OCI-LY3 (cell line): ENCODE measurements at regions not wholly inside any gene's neighbourhood (a gene's known extent, or its start where the extent isn't known, plus 50 kb on each side); places are given as distances from the start of the nearest gene placed in this dataset.

ENCODE experiments used
- H2AFZ ChIP-seq: fragments of 200-600, 300-600 bp; shearing (Covaris generic); 2 replicates; pipeline ENCODE4 v1.6.0; 2014; ENCODE audit warnings: antibody characterized with exemption, low read depth, low read length
- H3K27ac ChIP-seq: fragments of 200-600, 300-600 bp; sonication (generic); 2 replicates; pipeline ENCODE4 v1.5.1; 2014; ENCODE audit warnings: mild to moderate bottlenecking, low read length, moderate library complexity, mixed read lengths
- H3K27me3 ChIP-seq: fragments of 200-600, 300-600 bp; sonication (generic); 2 replicates; pipeline ENCODE4 v1.6.1; 2014; ENCODE audit warnings: low read depth, low read length, mixed read lengths
- H3K36me3 ChIP-seq: fragments of 200-600, 300-600 bp; sonication (generic); replicated peaks from 2 replicates; pipeline ENCODE3; 2014; ENCODE audit warnings: low read depth, low read length, mixed read lengths
- H3K4me1 ChIP-seq: fragments of 300-600, 200-600 bp; sonication (generic); 2 replicates; pipeline ENCODE4 v1.6.1; 2014; ENCODE audit warnings: low read length, mixed read lengths
- H3K4me2 ChIP-seq: fragments of 200-600, 300-600 bp; sonication (generic); 2 replicates; pipeline ENCODE4 v1.6.1; 2014; ENCODE audit warnings: low read length, mixed read lengths
- H3K4me3 ChIP-seq: fragments of 300-600, 200-600 bp; sonication (generic); 2 replicates; pipeline ENCODE4 v1.5.1; 2014; ENCODE audit warnings: antibody characterized with exemption, mild to moderate bottlenecking, low read length, moderate library complexity
- H3K79me2 ChIP-seq: fragments of 300-600, 200-600 bp; shearing (Covaris generic); 2 replicates; pipeline ENCODE4 v1.6.1; 2014; ENCODE audit warnings: mild to moderate bottlenecking, low read length, mixed read lengths
- H3K9ac ChIP-seq: fragments of 300-600, 200-600 bp; shearing (Covaris generic); 2 replicates; pipeline ENCODE4 v1.6.0; 2014; ENCODE audit warnings: mild to moderate bottlenecking, low read length, moderate library complexity
- H3K9me3 ChIP-seq: fragments of 200-600, 300-600 bp; shearing (Covaris generic); 2 replicates; pipeline ENCODE4 v1.6.1; 2014; ENCODE audit warnings: low read length, mixed read lengths; ENCODE audit not compliant: insufficient read depth
- H4K20me1 ChIP-seq: fragments of 200-600, 300-600 bp; sonication (generic); 2 replicates; pipeline ENCODE4 v1.6.1; 2016; ENCODE audit warnings: low read length, mixed read lengths; ENCODE audit not compliant: insufficient read depth
- EZH2phosphoT487 ChIP-seq: fragments of 200-600 bp; shearing (Covaris generic); IDR thresholded peaks from 2 replicates; pipeline ENCODE4 v1.6.1; 2018; ENCODE audit warnings: antibody characterized with exemption, mixed run types, low read depth
- TF ChIP-seq, protein P1 (sequence below): fragments of 200-600, 300-600 bp; sonication (generic); IDR thresholded peaks from 2 replicates; pipeline ENCODE4 v1.5.1; 2014; ENCODE audit warnings: antibody characterized with exemption, low read length, low read depth

DNA sequence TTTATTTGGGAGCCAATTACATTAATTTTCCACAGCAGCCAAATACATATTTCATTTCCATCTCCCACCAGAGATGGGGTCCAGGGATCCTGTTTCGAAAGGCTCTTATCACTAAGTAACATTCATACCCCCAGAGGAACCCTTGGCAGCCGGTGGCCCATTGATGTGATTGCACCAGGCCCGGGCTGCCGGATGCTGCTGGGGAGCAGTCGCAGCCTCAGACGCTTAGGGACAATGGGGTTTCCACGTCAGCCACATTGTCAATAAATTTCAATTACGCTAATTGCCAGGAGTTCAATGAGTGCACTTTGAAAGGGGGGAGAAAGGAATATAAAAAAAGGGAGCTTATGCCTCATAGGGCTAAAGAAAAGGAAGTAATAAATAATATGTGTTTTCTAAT is 478.8 kb upstream of the ADAMTS16 start:
- H3K9me3 ChIP-seq: no peaks in the 10 kb centered on the region
- no peak overlapping the region for H3K27ac ChIP-seq
- no peak for TF ChIP-seq EZH2phosphoT487
- TF ChIP-seq, protein P1, sequence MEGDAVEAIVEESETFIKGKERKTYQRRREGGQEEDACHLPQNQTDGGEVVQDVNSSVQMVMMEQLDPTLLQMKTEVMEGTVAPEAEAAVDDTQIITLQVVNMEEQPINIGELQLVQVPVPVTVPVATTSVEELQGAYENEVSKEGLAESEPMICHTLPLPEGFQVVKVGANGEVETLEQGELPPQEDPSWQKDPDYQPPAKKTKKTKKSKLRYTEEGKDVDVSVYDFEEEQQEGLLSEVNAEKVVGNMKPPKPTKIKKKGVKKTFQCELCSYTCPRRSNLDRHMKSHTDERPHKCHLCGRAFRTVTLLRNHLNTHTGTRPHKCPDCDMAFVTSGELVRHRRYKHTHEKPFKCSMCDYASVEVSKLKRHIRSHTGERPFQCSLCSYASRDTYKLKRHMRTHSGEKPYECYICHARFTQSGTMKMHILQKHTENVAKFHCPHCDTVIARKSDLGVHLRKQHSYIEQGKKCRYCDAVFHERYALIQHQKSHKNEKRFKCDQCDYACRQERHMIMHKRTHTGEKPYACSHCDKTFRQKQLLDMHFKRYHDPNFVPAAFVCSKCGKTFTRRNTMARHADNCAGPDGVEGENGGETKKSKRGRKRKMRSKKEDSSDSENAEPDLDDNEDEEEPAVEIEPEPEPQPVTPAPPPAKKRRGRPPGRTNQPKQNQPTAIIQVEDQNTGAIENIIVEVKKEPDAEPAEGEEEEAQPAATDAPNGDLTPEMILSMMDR: no peak
- H3K4me2 ChIP-seq: no peak overlapping the region
- H3K27me3 ChIP-seq: no peaks in the 10 kb centered on the region
- H2AFZ ChIP-seq: no peak overlapping the region
- no peaks in the 10 kb centered on the region for H4K20me1 ChIP-seq
- no peak overlapping the region for H3K9ac ChIP-seq
- no peaks in the 10 kb centered on the region for H3K79me2 ChIP-seq
- no peaks in the 10 kb centered on the region for H3K4me1 ChIP-seq
- no peak overlapping the region for H3K4me3 ChIP-seq
- H3K36me3 ChIP-seq: no peaks in the 10 kb centered on the region

DNA sequence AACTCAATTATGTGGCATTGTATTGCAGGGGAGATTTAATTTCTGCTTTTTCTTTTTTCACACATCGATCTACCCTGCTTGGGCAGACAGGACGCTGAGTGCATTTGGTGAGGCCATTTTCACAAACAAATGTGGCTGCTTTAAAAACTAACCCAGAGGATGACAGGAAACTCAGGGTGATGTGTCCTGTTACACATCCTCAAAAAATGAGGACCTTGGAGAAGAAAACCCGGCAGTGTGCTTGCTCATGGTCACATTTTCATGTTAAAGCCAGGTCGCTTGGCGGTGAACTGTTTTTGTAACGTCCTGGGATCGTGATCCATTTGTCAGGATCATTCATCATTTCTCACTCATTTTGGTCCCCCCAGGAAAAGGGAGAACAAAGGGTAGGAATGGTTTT is 478.3 kb upstream of the ADAMTS16 start:
- no peak overlapping the region for H2AFZ ChIP-seq
- no peaks in the 10 kb centered on the region for H3K79me2 ChIP-seq
- no peaks in the 10 kb centered on the region for H3K9me3 ChIP-seq
- TF ChIP-seq, protein P1: no peak
- TF ChIP-seq EZH2phosphoT487: no peak
- no peak overlapping the region for H3K4me2 ChIP-seq
- no peaks in the 10 kb centered on the region for H3K4me1 ChIP-seq
- H3K27me3 ChIP-seq: no peaks in the 10 kb centered on the region
- no peak overlapping the region for H3K27ac ChIP-seq
- no peak overlapping the region for H3K9ac ChIP-seq
- no peaks in the 10 kb centered on the region for H4K20me1 ChIP-seq
- no peak overlapping the region for H3K4me3 ChIP-seq
- H3K36me3 ChIP-seq: no peaks in the 10 kb centered on the region

DNA sequence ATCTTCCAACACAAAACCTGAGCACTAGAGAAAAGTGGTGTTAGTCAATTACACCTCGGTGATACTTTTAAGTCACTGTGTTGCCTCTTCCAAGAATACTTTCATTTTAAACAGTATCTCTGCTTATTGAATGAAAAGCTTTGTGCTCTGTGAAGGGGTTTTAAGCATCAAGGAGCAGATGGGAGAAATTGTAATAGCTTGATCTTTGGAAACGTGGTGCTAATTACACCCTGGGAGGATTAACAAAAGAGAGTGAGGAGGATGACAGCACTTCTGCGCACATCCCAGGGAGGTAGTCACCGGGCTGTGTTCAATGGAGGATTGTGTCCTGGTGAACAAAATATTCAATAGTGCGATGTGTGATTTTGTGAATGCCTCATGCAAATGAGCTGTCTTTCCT is 477.4 kb upstream of the ADAMTS16 start:
- no peaks in the 10 kb centered on the region for H4K20me1 ChIP-seq
- H3K36me3 ChIP-seq: no peaks in the 10 kb centered on the region
- H3K27me3 ChIP-seq: no peaks in the 10 kb centered on the region
- no peak overlapping the region for H3K4me2 ChIP-seq
- no peak for TF ChIP-seq EZH2phosphoT487
- H3K79me2 ChIP-seq: no peaks in the 10 kb centered on the region
- no peaks in the 10 kb centered on the region for H3K4me1 ChIP-seq
- H3K9ac ChIP-seq: no peak overlapping the region
- H3K4me3 ChIP-seq: no peak overlapping the region
- H3K9me3 ChIP-seq: no peaks in the 10 kb centered on the region
- no peak overlapping the region for H3K27ac ChIP-seq
- no peak overlapping the region for H2AFZ ChIP-seq

DNA sequence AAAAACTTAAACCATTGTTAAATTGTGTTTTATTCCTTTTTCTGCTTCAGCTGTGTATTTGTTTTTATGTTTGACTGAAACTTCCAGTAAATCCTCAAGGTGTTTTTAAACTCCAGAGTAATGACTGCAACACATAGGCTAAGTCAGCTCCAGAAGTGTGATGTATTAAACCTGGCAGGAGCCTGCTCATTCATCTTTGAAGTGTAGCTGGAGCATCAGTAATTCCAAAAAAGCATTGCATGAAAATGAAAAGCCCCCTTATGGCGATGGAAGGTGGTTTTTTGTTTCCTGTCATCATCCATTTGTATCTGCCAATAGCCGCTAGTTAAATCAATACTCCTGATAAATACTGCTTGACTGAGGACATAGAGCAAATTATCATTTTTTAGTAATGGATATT is 474.2 kb upstream of the ADAMTS16 start:
- Histone ChIP-seq H2AFZ (no peak overlapping the region), H4K20me1 (no peaks in the 10 kb centered on the region), H3K4me1 (no peaks in the 10 kb centered on the region), H3K36me3 (no peaks in the 10 kb centered on the region), H3K9me3 (no peaks in the 10 kb centered on the region), H3K9ac (no peak overlapping the region), H3K27me3 (no peaks in the 10 kb centered on the region), H3K79me2 (no peaks in the 10 kb centered on the region), H3K4me3 (no peak overlapping the region), H3K4me2 (no peak overlapping the region), H3K27ac (no peak overlapping the region)
- TF ChIP-seq, protein P1: no peak

DNA sequence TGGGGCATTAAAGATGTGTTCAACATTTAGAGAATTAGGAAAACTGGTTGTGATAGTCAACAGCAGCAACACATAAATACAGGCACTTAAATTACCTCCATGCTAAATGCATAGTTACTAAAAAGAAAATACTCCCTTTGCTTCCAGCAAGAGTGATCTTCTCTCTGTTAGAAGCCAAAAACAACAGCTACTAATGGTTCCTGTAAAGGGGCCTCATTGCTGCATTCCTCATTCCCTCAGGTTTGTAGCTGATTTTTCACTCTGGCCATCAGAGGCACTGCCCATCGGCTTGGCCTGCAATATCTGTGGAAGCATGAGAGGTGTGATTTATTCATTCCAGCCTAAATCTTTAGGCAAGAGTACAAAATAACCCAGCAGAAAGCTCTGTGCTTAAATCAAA is 466.0 kb upstream of the ADAMTS16 start:
- Histone ChIP-seq H3K9ac (no peak overlapping the region), H3K27me3 (no peaks in the 10 kb centered on the region), H3K79me2 (no peaks in the 10 kb centered on the region), H3K27ac (no peak overlapping the region), H3K9me3 (no peaks in the 10 kb centered on the region), H3K4me1 (no peaks in the 10 kb centered on the region), H4K20me1 (no peaks in the 10 kb centered on the region), H3K4me3 (no peak overlapping the region), H3K36me3 (no peaks in the 10 kb centered on the region), H2AFZ (no peak overlapping the region), H3K4me2 (no peak overlapping the region)
- no peak for TF ChIP-seq EZH2phosphoT487
- TF ChIP-seq, protein P1: no peak
